SK-N-SH (cell line): ENCODE measurements at regions not wholly inside any gene's neighbourhood (a gene's known extent, or its start where the extent isn't known, plus 50 kb on each side); places are given as distances from the start of the nearest gene placed in this dataset.

Experiments used
- CHD2 ChIP-seq: fragments of 150-350 bp; IDR thresholded peaks from 2 replicates; pipeline ENCODE4 v1.6.1; 2018; ENCODE audit warnings: low read length; ENCODE audit not compliant: partially characterized antibody
- EP300 ChIP-seq, 2 experiments: IDR thresholded peaks; 2 replicates each; pipeline versions ENCODE4 v1.4.0 to v1.6.1; 2012; ENCODE audit warnings: borderline replicate concordance in 1 of 2, low read depth in 1 of 2, low read length in 1 of 2
- EZH2phosphoT487 ChIP-seq: fragments of 200-600 bp; sonication (generic); IDR thresholded peaks from 2 replicates; pipeline ENCODE4 v1.6.1; 2017; ENCODE audit warnings: low read depth, mixed run types, mild to moderate bottlenecking, antibody characterized with exemption, moderate library complexity, borderline replicate concordance
- GABPA ChIP-seq: IDR thresholded peaks from 2 replicates; pipeline ENCODE4 v1.4.0; 2012; ENCODE audit warnings: low read depth, mild to moderate bottlenecking
- MXI1 ChIP-seq: IDR thresholded peaks from 2 replicates; pipeline ENCODE4 v1.6.1; 2012; ENCODE audit warnings: mild to moderate bottlenecking, low read depth, low read length, improper control_type of control experiment
- POLR2AphosphoS5 ChIP-seq: IDR thresholded peaks from 2 replicates; pipeline ENCODE4 v1.6.1; 2012; ENCODE audit warnings: low read depth, low read length
- RFX5 ChIP-seq: IDR thresholded peaks from 2 replicates; pipeline ENCODE4 v1.6.1; 2012; ENCODE audit warnings: mild to moderate bottlenecking, improper control_type of control experiment, low read length
- SIN3A ChIP-seq: IDR thresholded peaks from 2 replicates; pipeline ENCODE4 v1.6.1; 2012; ENCODE audit warnings: low read depth, mild to moderate bottlenecking, low read length, moderate library complexity, borderline replicate concordance
- YY1 ChIP-seq: IDR thresholded peaks from 2 replicates; pipeline ENCODE4 v1.4.0; 2012; ENCODE audit warnings: low read depth, mild to moderate bottlenecking
- TF ChIP-seq, protein P1 (sequence below): fragments of 200-600 bp; sonication (generic); IDR thresholded peaks from 2 replicates; pipeline ENCODE4 v1.6.1; 2017; ENCODE audit warnings: antibody characterized with exemption, mild to moderate bottlenecking, moderate library complexity
- TF ChIP-seq, protein P2 (sequence below): fragments of 150-350 bp; IDR thresholded peaks from 2 replicates; pipeline ENCODE4 v1.6.1; 2017; ENCODE audit warnings: antibody characterized with exemption, low read length, low read depth, borderline replicate concordance
- TF ChIP-seq, protein P3 (sequence below): IDR thresholded peaks from 2 replicates; pipeline ENCODE4; 2012

DNA sequence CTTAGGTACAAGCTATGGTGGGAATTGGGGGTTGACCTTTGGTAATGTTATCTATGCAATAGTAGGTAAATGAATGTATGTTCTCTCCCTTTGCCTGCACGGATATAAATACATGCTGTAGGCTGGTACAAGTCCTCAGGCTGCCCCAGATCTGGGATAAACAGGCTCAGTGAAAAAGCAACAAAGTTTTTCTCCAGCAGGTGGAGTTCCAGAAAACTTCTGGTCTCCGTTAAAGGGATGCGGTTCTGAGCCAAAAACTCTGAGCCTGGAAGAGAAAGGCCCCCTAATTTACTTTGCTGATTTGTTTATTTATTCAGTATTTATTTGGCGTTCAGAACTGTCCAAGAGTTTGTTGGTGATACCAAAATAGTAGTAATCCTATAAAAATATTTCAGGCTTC lies 204.7 kb downstream of the ADRA2A start:
- TF ChIP-seq, protein P1, sequence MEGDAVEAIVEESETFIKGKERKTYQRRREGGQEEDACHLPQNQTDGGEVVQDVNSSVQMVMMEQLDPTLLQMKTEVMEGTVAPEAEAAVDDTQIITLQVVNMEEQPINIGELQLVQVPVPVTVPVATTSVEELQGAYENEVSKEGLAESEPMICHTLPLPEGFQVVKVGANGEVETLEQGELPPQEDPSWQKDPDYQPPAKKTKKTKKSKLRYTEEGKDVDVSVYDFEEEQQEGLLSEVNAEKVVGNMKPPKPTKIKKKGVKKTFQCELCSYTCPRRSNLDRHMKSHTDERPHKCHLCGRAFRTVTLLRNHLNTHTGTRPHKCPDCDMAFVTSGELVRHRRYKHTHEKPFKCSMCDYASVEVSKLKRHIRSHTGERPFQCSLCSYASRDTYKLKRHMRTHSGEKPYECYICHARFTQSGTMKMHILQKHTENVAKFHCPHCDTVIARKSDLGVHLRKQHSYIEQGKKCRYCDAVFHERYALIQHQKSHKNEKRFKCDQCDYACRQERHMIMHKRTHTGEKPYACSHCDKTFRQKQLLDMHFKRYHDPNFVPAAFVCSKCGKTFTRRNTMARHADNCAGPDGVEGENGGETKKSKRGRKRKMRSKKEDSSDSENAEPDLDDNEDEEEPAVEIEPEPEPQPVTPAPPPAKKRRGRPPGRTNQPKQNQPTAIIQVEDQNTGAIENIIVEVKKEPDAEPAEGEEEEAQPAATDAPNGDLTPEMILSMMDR, result no peak
- TF ChIP-seq, protein P2, sequence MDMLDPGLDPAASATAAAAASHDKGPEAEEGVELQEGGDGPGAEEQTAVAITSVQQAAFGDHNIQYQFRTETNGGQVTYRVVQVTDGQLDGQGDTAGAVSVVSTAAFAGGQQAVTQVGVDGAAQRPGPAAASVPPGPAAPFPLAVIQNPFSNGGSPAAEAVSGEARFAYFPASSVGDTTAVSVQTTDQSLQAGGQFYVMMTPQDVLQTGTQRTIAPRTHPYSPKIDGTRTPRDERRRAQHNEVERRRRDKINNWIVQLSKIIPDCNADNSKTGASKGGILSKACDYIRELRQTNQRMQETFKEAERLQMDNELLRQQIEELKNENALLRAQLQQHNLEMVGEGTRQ, result no peak
- TF ChIP-seq POLR2AphosphoS5 (no peak), MXI1 (no peak), CHD2 (no peak), EP300 (IDR thresholded peaks at IDR 0.05; ENCODE audit: borderline replicate concordance in 1 of 2, low read depth in 1 of 2, low read length in 1 of 2) (no peak), EZH2phosphoT487 (no peak), YY1 (no peak), GABPA (no peak), RFX5 (no peak), SIN3A (no peak)
- TF ChIP-seq, protein P3, sequence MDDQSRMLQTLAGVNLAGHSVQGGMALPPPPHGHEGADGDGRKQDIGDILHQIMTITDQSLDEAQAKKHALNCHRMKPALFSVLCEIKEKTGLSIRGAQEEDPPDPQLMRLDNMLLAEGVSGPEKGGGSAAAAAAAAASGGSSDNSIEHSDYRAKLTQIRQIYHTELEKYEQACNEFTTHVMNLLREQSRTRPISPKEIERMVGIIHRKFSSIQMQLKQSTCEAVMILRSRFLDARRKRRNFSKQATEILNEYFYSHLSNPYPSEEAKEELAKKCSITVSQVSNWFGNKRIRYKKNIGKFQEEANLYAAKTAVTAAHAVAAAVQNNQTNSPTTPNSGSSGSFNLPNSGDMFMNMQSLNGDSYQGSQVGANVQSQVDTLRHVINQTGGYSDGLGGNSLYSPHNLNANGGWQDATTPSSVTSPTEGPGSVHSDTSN, result no peak
